ENCODE measurements at regions not wholly inside any gene's neighbourhood (a gene's known extent, or its start where the extent isn't known, plus 50 kb on each side); places are given as distances from the start of the nearest gene placed in this dataset.
A peak's percentile ranks its signal among the peaks of the same experiment; 100 is the strongest.

- in situ Hi-C loops (cut with MboI; ENCODE audit: low sequenced_read_pairs, unreplicated experiment) = no loop called here
- no peak for DNase-seq (ENCODE audit: low spot score)
- TF ChIP-seq CTCF (IDR thresholded peaks at IDR 0.05; ENCODE audit: borderline replicate concordance, control extremely low read depth, extremely low read depth, insufficient read depth, missing control alignments) = no peak
These were observed 579.9 kb downstream of the ACTL7B start for GRCh38 chr9:108275906-108276305.

- DNase-seq (ENCODE audit: low spot score) = no peak
- no peak for TF ChIP-seq CTCF (IDR thresholded peaks at IDR 0.05; ENCODE audit: borderline replicate concordance, control extremely low read depth, extremely low read depth, insufficient read depth, missing control alignments)
- in situ Hi-C loops (cut with MboI; ENCODE audit: low sequenced_read_pairs, unreplicated experiment) = loop anchor here (25.0 kb wide), 1 partner anchor 788 kb away; the partner anchor contains the start of gene KLF4
These were observed 580.8 kb downstream of the ACTL7B start for GRCh38 chr9:108274971-108275370.

- in situ Hi-C loops (cut with MboI; ENCODE audit: low sequenced_read_pairs, unreplicated experiment) = loop anchor here (25.0 kb wide), 1 partner anchor 787 kb away; the partner anchor contains the start of gene KLF4
- no peak for DNase-seq (ENCODE audit: low spot score)
- no peak for TF ChIP-seq CTCF (IDR thresholded peaks at IDR 0.05; ENCODE audit: borderline replicate concordance, control extremely low read depth, extremely low read depth, insufficient read depth, missing control alignments)
These were observed 581.8 kb downstream of the ACTL7B start for GRCh38 chr9:108273988-108274387.

GRCh38 chr9:108272349-108272899 is 583.4 kb downstream of the ACTL7B start:
- no peak for DNase-seq (ENCODE audit: low spot score)
- TF ChIP-seq CTCF (IDR thresholded peaks at IDR 0.05; ENCODE audit: borderline replicate concordance, control extremely low read depth, extremely low read depth, insufficient read depth, missing control alignments) = peak; percentile 10
- in situ Hi-C loops (cut with MboI; ENCODE audit: low sequenced_read_pairs, unreplicated experiment) = loop anchor here (25.0 kb wide), 1 partner anchor 785 kb away; the partner anchor contains the start of gene KLF4

GRCh38 chr9:108271646-108272348 is 584.0 kb downstream of the ACTL7B start:
- in situ Hi-C loops (cut with MboI; ENCODE audit: low sequenced_read_pairs, unreplicated experiment) = loop anchor here (25.0 kb wide), 1 partner anchor 784 kb away; the partner anchor contains the start of gene KLF4
- TF ChIP-seq CTCF (IDR thresholded peaks at IDR 0.05; ENCODE audit: borderline replicate concordance, control extremely low read depth, extremely low read depth, insufficient read depth, missing control alignments) = no peak

GRCh38 chr9:108271236-108271635 is 584.5 kb downstream of the ACTL7B start:
- DNase-seq (ENCODE audit: low spot score) = no peak
- in situ Hi-C loops (cut with MboI; ENCODE audit: low sequenced_read_pairs, unreplicated experiment) = loop anchor here (25.0 kb wide), 1 partner anchor 784 kb away; the partner anchor contains the start of gene KLF4
- no peak for TF ChIP-seq CTCF (IDR thresholded peaks at IDR 0.05; ENCODE audit: borderline replicate concordance, control extremely low read depth, extremely low read depth, insufficient read depth, missing control alignments)

More at GRCh38 chr9:108271646-108272348, 584.0 kb downstream of the ACTL7B start:
- DNase-seq (ENCODE audit: low spot score) = no peak
